B cell (primary cell): ENCODE measurements at regions not wholly inside any gene's neighbourhood (a gene's known extent, or its start where the extent isn't known, plus 50 kb on each side); places are given as distances from the start of the nearest gene placed in this dataset.
A peak's percentile ranks its signal among the peaks of the same experiment; 100 is the strongest.

Experiments used
- ATAC-seq: fragments of 200-7000 bp; cut with Tn5 transposase; one replicate; pipeline ENCODE4 v1.10.0; 2021; ENCODE audit warnings: low read depth, mild to moderate bottlenecking, moderate number of reproducible peaks, moderate library complexity
- CTCF ChIA-PET: fragments of 350-600 bp; sonication (Branson Sonifier 250); formaldehyde crosslinking; loops from one replicate; lab custom pipeline; 2021; ENCODE audit warnings: antibody characterized with exemption, inconsistent platforms; lab: Charles Lee
- POLR2A ChIA-PET: fragments of 350-600 bp; sonication (Branson Sonifier 250); formaldehyde crosslinking; loops from one replicate; lab custom pipeline; 2021; ENCODE audit warnings: antibody characterized with exemption; lab: Charles Lee
- DNase-seq: peaks from one replicate; pipeline ENCODE4 v3.0.0; 2013
- H2AFZ ChIP-seq: 2 replicates; pipeline ENCODE4 v1.6.1; 2012; ENCODE audit warnings: mild to moderate bottlenecking, low read depth, low read length; ENCODE audit not compliant: insufficient read depth, poor library complexity, severe bottlenecking
- H3K27ac ChIP-seq, 2 donors: 1 replicate in 1 of 2; 2 replicates in 1 of 2; pipeline ENCODE4 v1.5.1; 2012 to 2013; ENCODE audit warnings: low read length in 2 of 2, mild to moderate bottlenecking in 2 of 2, moderate library complexity in 1 of 2
- H3K27me3 ChIP-seq, 4 experiments: fragments of 200-600 bp in 1 of 4; sonication (generic) in 1 of 4; replicated peaks in 1 of 4; 1 replicate in 2 of 4; 2 replicates in 2 of 4; pipeline versions ENCODE4 v1.6.1 to v1.7.0; 2013 to 2016; ENCODE audit warnings: low read length in 3 of 4, mild to moderate bottlenecking in 2 of 4, mixed read lengths in 1 of 4, moderate library complexity in 1 of 4; ENCODE audit not compliant: insufficient read depth in 4 of 4, control insufficient read depth in 3 of 4; ENCODE audit errors: control extremely low read depth in 1 of 4
- H3K36me3 ChIP-seq, 2 experiments: replicated peaks in 1 of 2; 1 replicate in 1 of 2; 2 replicates in 1 of 2; pipeline versions ENCODE4 v1.6.1 to v1.7.1; 2013; ENCODE audit warnings: low read length in 1 of 2; ENCODE audit not compliant: insufficient read depth in 2 of 2, control insufficient read depth in 1 of 2; ENCODE audit errors: control extremely low read depth in 1 of 2, extremely low read depth in 1 of 2
- H3K4me1 ChIP-seq, 2 donors: fragments of 200-600 bp in 1 of 2; sonication (generic) in 1 of 2; 1 replicate in 1 of 2; 2 replicates in 1 of 2; pipeline versions ENCODE4 v1.5.1 to v1.6.1; 2013 to 2017; ENCODE audit warnings: low read length in 2 of 2; ENCODE audit not compliant: control insufficient read depth in 2 of 2, insufficient read depth in 2 of 2
- H3K4me2 ChIP-seq: replicated peaks from 2 replicates; pipeline ENCODE3; 2012; ENCODE audit warnings: mild to moderate bottlenecking, low read depth, low read length; ENCODE audit not compliant: poor library complexity, severe bottlenecking
- H3K4me3 ChIP-seq, 5 experiments: fragments of 200-600 bp in 1 of 5; sonication (generic) in 1 of 5; 1 replicate in 3 of 5; 2 replicates in 2 of 5; pipeline versions ENCODE4 v1.5.1 to v1.7.0; 2011 to 2016; ENCODE audit warnings: low read length in 4 of 5, mild to moderate bottlenecking in 4 of 5, low read depth in 2 of 5, control low read depth in 1 of 5, moderate library complexity in 1 of 5; ENCODE audit not compliant: insufficient read depth in 1 of 5; ENCODE audit errors: control extremely low read depth in 1 of 5, extremely low read depth in 1 of 5
- H3K79me2 ChIP-seq: fragments of 200-600 bp; sonication (generic); one replicate; pipeline ENCODE4 v1.6.0; 2016; ENCODE audit warnings: low read length; ENCODE audit not compliant: control insufficient read depth, insufficient read depth
- H3K9ac ChIP-seq: fragments of 200-600 bp; sonication (generic); 2 replicates; pipeline ENCODE4 v1.6.1; 2017; ENCODE audit warnings: mild to moderate bottlenecking, low read length, moderate library complexity
- H3K9me3 ChIP-seq, 3 donors: one replicate each; pipeline versions ENCODE4 v1.6.1 to v1.7.1; 2013; ENCODE audit warnings: low read length in 2 of 3; ENCODE audit not compliant: control insufficient read depth in 2 of 3, insufficient read depth in 1 of 3; ENCODE audit errors: control extremely low read depth in 1 of 3
- H4K20me1 ChIP-seq: 2 replicates; pipeline ENCODE4 v1.6.0; 2012; ENCODE audit warnings: mild to moderate bottlenecking, low read length; ENCODE audit not compliant: insufficient read depth, control insufficient read depth, poor library complexity, severe bottlenecking
- H3K27ac Mint-ChIP-seq: one replicate; pipeline ENCODE4 v1.8.0; 2021; ENCODE audit warnings: mixed read lengths
- H3K27me3 Mint-ChIP-seq: one replicate; pipeline ENCODE4 v1.8.0; 2021; ENCODE audit warnings: mixed read lengths
- H3K4me1 Mint-ChIP-seq: one replicate; pipeline ENCODE4 v1.8.0; 2021; ENCODE audit warnings: mixed read lengths
- H3K4me3 Mint-ChIP-seq: one replicate; pipeline ENCODE4 v1.8.0; 2021; ENCODE audit warnings: mixed read lengths
- H3K9me3 Mint-ChIP-seq: one replicate; pipeline ENCODE4 v1.8.0; 2022; ENCODE audit warnings: mixed read lengths; ENCODE audit not compliant: insufficient read depth
- CTCF ChIP-seq: fragments of 200-600 bp; IDR thresholded peaks from one replicate; pipeline ENCODE4 v1.8.0; 2022; ENCODE audit warnings: antibody characterized with exemption, mild to moderate bottlenecking
- EZH2 ChIP-seq: IDR thresholded peaks from 2 replicates; pipeline ENCODE4 v1.6.1; 2012; ENCODE audit warnings: borderline replicate concordance, low read depth, mild to moderate bottlenecking, moderate library complexity, low read length; ENCODE audit not compliant: insufficient read depth, poor library complexity, severe bottlenecking
- WGBS: methylation state at CpG from one replicate; pipeline ENCODE4 v1.1.5; 2013; ENCODE audit warnings: missing lambda C conversion rate; ENCODE audit not compliant: insufficient coverage; 5-methylcytosine and 5-hydroxymethylcytosine counted together
- intact Hi-C: fragments of 100-400 bp; cut with micrococcal nuclease; formaldehyde crosslinking; loops from one replicate; pipeline ENCODE4 v1.10.0; 2022

- WGBS, result 86% methylated on average over 3 of the region's 3 CpGs
- no peak overlapping the region for H3K4me3 Mint-ChIP-seq
- POLR2A ChIA-PET, result no interaction called here
- H3K36me3 ChIP-seq, result no peaks in the 10 kb centered on the region
- no peaks in the 10 kb centered on the region for H4K20me1 ChIP-seq
- no peaks in the 10 kb centered on the region for H3K4me1 Mint-ChIP-seq
- CTCF ChIA-PET, result no interaction called here
- no peak overlapping the region for H3K4me2 ChIP-seq
- no peaks in the 10 kb centered on the region for H3K4me1 ChIP-seq
- H3K27me3 ChIP-seq, result no peaks in the 10 kb centered on the region
- H3K9ac ChIP-seq, result no peak overlapping the region
- H3K27me3 Mint-ChIP-seq, result peaks cover 12% of the 10 kb centered on the region
- intact Hi-C loops, result no loop called here
- H3K9me3 ChIP-seq, result peaks cover 0 to 4% (median 0%) of the 10 kb centered on the region in 3 donors
- H3K27ac Mint-ChIP-seq, result no peak overlapping the region
- no peak overlapping the region for H3K27ac ChIP-seq
- TF ChIP-seq CTCF (no peak), EZH2 (no peak)
- no peaks in the 10 kb centered on the region for H3K79me2 ChIP-seq
- no peaks in the 10 kb centered on the region for H3K9me3 Mint-ChIP-seq
- DNase-seq (no peak), ATAC-seq (no peak)
- H3K4me3 ChIP-seq, result peak overlapping the region in 1 of 5 experiments; percentile 15
- no peak overlapping the region for H2AFZ ChIP-seq
Measured at GRCh38 chr18:75121266-75121665, 87.7 kb downstream of the PTGR3 start.

- H3K9ac ChIP-seq, result no peak overlapping the region
- intact Hi-C loops, result no loop called here
- H3K79me2 ChIP-seq, result no peaks in the 10 kb centered on the region
- DNase-seq, result no peak
- CTCF ChIA-PET, result no interaction called here
- H3K4me3 ChIP-seq, result no peak overlapping the region
- H4K20me1 ChIP-seq, result no peaks in the 10 kb centered on the region
- POLR2A ChIA-PET, result no interaction called here
- H3K4me1 ChIP-seq, result no peaks in the 10 kb centered on the region
- H3K36me3 ChIP-seq, result no peaks in the 10 kb centered on the region
- TF ChIP-seq EZH2 (no peak), CTCF (no peak)
- H3K27ac ChIP-seq, result no peak overlapping the region
- Mint-ChIP-seq H3K27me3 (peaks cover 12% of the 10 kb centered on the region), H3K9me3 (no peaks in the 10 kb centered on the region), H3K27ac (no peak overlapping the region), H3K4me3 (no peak overlapping the region), H3K4me1 (no peaks in the 10 kb centered on the region)
- WGBS, result 86% methylated on average over 6 of the region's 13 CpGs
- no peak for ATAC-seq
- peaks cover 0 to 2% (median 0%) of the 10 kb centered on the region in 3 donors for H3K9me3 ChIP-seq
- peak overlapping the region; percentile 12 for H3K4me2 ChIP-seq
- peak overlapping the region; percentile 22 for H2AFZ ChIP-seq
- no peaks in the 10 kb centered on the region for H3K27me3 ChIP-seq
Measured at GRCh38 chr18:75120521-75120920, 88.4 kb downstream of the PTGR3 start.
